ENCODE measurements at regions not wholly inside any gene's neighbourhood (a gene's known extent, or its start where the extent isn't known, plus 50 kb on each side); places are given as distances from the start of the nearest gene placed in this dataset.
"Not testable (repeated sequence)": the region's sequence is repeated elsewhere in the genome, so short reads cannot be mapped to it uniquely, and the experiment has no call there.

GRCh38 chr13:21913010-21913409, 242.1 kb downstream of the FGF9 start:
- peak; percentile 82 for TF ChIP-seq CTCF (conservative IDR thresholded peaks at IDR 0.05)
- no peaks in the 10 kb centered on the region for H3K4me1 Mint-ChIP-seq

GRCh38 chr13:21917086-21918015, 246.5 kb downstream of the FGF9 start:
- no peak for TF ChIP-seq CTCF (conservative IDR thresholded peaks at IDR 0.05)
- Mint-ChIP-seq H3K4me1 (peaks cover 8% of the 10 kb centered on the region), H3K36me3 (ENCODE audit: low read depth) (no peaks in the 10 kb centered on the region), H3K4me3 (no peak overlapping the region), H3K9me3 (peaks cover 15% of the 10 kb centered on the region), H3K27me3 (ENCODE audit: insufficient read depth) (no peaks in the 10 kb centered on the region), H3K27ac (no peak overlapping the region)
- no peak overlapping the region for H3K4me3 ChIP-seq (ENCODE audit: low read length)
- H3K9ac ChIP-seq (ENCODE audit: extremely low read depth, low read length, poor library complexity, severe bottlenecking): no peak overlapping the region
- no peaks in the 10 kb centered on the region for H3K9me3 ChIP-seq (ENCODE audit: control insufficient read depth, low read length)
- WGBS, 2 experiments (ENCODE audit: insufficient coverage in 1 of 2, insufficient read length in 1 of 2): 85 to 91% methylated on average over 7 to 10 of the region's 10 CpGs
- H3K36me3 ChIP-seq (ENCODE audit: control insufficient read depth, insufficient read depth, low read length): no peaks in the 10 kb centered on the region
- H3K27ac ChIP-seq (ENCODE audit: low read depth, low read length): no peak overlapping the region
- H3K4me1 ChIP-seq (ENCODE audit: control insufficient read depth, insufficient read depth, low read length): no peaks in the 10 kb centered on the region
- no peak for DNase-seq
- H3K27me3 ChIP-seq (ENCODE audit: control insufficient read depth, insufficient read depth, low read length, poor library complexity, severe bottlenecking): no peaks in the 10 kb centered on the region

More at GRCh38 chr13:21913010-21913409, 242.1 kb downstream of the FGF9 start:
- Mint-ChIP-seq H3K27me3 (ENCODE audit: insufficient read depth) (peaks cover 5% of the 10 kb centered on the region), H3K4me3 (no peak overlapping the region), H3K27ac (no peak overlapping the region), H3K9me3 (no peaks in the 10 kb centered on the region), H3K36me3 (ENCODE audit: low read depth) (no peaks in the 10 kb centered on the region)
- Histone ChIP-seq H3K36me3 (ENCODE audit: control insufficient read depth, insufficient read depth, low read length) (no peaks in the 10 kb centered on the region), H3K9me3 (ENCODE audit: control insufficient read depth, low read length) (no peaks in the 10 kb centered on the region), H3K9ac (ENCODE audit: extremely low read depth, low read length, poor library complexity, severe bottlenecking) (no peak overlapping the region), H3K4me3 (ENCODE audit: low read length) (no peak overlapping the region), H3K27me3 (ENCODE audit: control insufficient read depth, insufficient read depth, low read length, poor library complexity, severe bottlenecking) (no peaks in the 10 kb centered on the region), H3K4me1 (ENCODE audit: control insufficient read depth, insufficient read depth, low read length) (no peaks in the 10 kb centered on the region), H3K27ac (ENCODE audit: low read depth, low read length) (no peak overlapping the region)
- peak; percentile 85 for DNase-seq
- WGBS, 2 experiments (ENCODE audit: insufficient coverage in 1 of 2, insufficient read length in 1 of 2): 83 to 90% methylated on average over 3 to 8 of the region's 8 CpGs

- not testable (repeated sequence) for H3K36me3 Mint-ChIP-seq (ENCODE audit: low read depth); H3K36me3 ChIP-seq (ENCODE audit: control insufficient read depth, insufficient read depth, low read length); H3K27me3 Mint-ChIP-seq (ENCODE audit: insufficient read depth); H3K9me3 ChIP-seq (ENCODE audit: control insufficient read depth, low read length); DNase-seq; H3K4me1 ChIP-seq (ENCODE audit: control insufficient read depth, insufficient read depth, low read length); H3K27me3 ChIP-seq (ENCODE audit: control insufficient read depth, insufficient read depth, low read length, poor library complexity, severe bottlenecking); H3K9ac ChIP-seq (ENCODE audit: extremely low read depth, low read length, poor library complexity, severe bottlenecking); H3K27ac ChIP-seq (ENCODE audit: low read depth, low read length); H3K4me3 Mint-ChIP-seq; H3K4me3 ChIP-seq (ENCODE audit: low read length); H3K27ac Mint-ChIP-seq
- WGBS, 2 experiments (ENCODE audit: insufficient coverage in 1 of 2, insufficient read length in 1 of 2): 94 to 96% methylated on average over 24 to 31 of the region's 31 CpGs
- Mint-ChIP-seq H3K9me3 (peaks cover 15% of the 10 kb centered on the region), H3K4me1 (peaks cover 11% of the 10 kb centered on the region)
Observed at GRCh38 chr13:21920802-21921201, 249.9 kb downstream of the FGF9 start.
